HG02870 (cell line): ENCODE measurements at regions not wholly inside any gene's neighbourhood (a gene's known extent, or its start where the extent isn't known, plus 50 kb on each side); places are given as distances from the start of the nearest gene placed in this dataset.
"Not testable (repeated sequence)": the region's sequence is repeated elsewhere in the genome, so short reads cannot be mapped to it uniquely, and the experiment has no call there.

ENCODE experiments used
- ATAC-seq: cut with Tn5 transposase; IDR thresholded peaks from one replicate; pipeline ENCODE4 v1.9.1; 2021; ENCODE audit warnings: mild to moderate bottlenecking, moderate library complexity; ENCODE audit not compliant: unreplicated experiment

DNA sequence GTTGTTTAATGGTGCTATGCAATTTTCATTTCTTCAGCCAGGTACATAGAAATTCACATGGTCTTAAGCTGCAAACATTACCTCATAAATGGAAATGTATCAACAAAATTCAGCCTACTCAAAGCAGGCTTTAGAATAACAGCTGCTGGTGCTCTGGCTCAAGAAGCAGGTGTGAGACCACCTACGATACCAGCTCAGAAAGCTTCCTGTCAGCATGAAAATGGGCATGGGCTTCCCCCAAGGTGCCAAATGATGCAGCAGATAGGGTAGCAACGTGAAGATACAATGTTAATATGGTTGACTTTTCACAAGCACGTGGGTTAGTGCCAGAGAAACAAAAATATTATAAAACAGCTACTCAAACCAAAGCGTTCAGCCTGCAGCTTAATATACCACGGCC, 343.4 kb upstream of the PRICKLE1 start:
- no peak for ATAC-seq

DNA sequence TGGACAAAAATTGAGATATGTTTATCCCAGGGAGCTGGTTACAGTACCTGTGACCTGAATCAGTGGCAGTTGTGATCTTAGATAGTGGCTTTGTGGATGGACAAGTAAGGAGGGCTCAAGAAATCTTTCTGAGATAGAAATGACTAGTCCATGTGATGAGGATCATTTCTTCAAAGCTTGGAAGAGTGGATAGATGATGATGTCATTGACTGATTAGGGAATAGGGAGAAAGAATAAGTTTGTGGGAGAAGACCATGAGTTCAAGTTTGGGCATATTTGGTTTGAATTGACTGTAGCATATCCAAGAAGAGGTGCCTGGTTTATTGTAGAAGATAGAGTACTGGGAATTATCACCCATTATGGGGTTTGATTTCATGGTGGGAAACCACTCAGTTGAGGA, 336.7 kb upstream of the PRICKLE1 start:
- ATAC-seq = no peak

GRCh38 chr12:42924482-42924881, 334.9 kb upstream of the PRICKLE1 start:
- ATAC-seq = no peak

DNA sequence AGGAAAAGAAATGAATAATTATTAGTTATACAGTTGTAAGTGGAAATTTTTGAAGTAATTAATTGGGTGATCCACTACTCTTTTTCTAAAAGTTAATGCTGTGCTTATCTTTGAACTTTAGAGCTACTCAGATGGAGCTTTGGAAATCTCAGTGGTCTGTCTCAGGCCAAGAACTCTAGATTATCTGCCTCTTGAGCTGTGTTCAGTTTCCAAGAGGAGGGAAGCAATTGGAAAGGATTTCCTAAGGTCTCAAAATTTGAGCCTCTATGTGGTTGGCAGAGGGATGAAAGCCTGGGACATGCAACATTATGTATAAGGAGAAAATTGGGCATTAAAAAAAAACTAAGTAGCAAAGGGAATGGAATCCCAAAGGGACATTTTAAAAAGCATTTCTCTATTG, 334.0 kb upstream of the PRICKLE1 start:
- no peak for ATAC-seq

DNA sequence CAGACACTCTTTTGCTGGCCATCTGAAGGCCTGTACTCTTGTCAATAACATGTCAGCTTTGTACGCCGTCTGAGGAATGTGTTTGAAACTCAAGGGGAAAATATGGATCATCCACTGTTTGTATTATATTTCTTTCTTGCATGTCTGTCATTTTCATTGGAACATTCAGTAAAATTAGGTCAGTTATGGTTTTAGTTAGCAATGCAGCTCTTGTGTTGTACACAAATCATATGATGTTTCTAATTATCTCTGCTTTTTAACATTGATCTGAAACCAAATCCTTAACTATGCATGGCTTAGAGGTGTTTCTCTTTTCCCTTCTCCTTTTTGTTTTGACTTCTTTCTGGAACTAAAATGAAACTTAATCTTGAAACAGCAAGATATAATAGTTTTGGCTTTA, 333.6 kb upstream of the PRICKLE1 start:
- ATAC-seq = no peak

DNA sequence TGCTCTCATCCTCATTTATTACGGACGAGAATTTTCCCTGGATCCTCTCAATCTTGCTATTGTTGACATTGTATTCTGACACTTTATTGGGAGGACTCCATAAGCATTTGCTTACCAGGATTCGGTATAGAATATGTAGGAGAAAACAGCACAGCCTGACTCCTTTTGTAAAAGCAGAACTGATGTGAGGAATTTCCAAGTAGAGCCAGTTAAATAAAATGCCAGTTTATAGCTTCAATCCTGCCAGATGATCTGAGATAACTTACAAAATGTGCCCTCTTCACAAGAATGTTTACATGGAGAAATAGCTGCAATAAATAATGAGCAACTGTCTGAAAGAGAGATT, 332.9 kb upstream of the PRICKLE1 start:
- ATAC-seq = no peak

DNA sequence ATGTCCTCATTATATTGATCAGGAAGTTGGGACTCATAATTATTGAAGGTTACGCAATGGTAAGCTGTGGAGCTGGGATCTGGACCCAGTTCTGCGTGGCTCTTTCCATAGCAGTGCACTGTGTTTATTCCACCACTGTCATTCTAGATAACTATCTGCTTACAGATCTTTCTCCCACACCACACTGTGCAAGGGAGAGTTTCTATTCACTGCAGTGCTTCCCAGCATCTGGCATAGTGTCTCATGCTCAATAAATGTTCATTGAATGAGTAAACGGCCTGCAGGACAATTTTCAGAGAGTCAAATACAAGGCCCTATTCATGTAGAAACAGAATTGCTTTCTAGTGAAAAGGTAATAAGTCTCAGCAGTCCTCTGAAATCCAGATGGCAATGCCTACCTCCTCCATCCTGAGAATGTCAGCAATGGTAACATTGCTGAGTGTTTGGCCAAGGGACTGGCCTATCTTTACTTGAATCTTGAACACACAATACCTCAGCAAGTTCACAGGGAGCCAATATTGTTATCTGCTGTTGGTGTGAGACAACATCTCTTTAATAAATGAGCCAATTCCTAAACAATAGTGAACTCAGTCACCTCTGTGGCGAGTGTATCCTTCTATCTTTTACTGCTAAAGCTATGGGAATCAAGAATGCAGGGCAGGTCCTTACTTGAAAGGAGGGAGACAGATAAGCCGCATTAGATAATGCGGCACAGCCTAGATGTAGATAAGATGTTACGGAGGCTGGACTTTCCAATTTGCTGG, 332.4 kb upstream of the PRICKLE1 start:
- no peak for ATAC-seq

DNA sequence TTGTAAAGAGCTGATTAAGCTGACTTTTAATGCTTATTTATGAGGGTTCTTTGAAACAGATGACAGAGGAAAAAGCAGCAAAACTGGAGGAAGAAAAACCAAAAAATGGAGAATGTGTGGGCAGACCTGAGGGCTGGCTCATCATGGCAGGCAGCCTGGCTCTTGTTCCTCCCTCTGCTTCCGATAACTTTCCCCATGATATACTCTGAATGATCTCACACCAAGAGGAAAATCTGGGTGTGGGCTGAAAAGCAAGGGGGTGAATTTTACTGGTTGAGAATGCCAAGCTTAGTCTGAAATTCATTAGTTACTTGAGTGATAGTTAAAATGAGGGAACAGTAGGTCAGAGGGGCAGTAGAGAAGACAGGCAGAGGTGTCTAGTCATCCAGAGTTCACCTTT, 330.1 kb upstream of the PRICKLE1 start:
- no peak for ATAC-seq

DNA sequence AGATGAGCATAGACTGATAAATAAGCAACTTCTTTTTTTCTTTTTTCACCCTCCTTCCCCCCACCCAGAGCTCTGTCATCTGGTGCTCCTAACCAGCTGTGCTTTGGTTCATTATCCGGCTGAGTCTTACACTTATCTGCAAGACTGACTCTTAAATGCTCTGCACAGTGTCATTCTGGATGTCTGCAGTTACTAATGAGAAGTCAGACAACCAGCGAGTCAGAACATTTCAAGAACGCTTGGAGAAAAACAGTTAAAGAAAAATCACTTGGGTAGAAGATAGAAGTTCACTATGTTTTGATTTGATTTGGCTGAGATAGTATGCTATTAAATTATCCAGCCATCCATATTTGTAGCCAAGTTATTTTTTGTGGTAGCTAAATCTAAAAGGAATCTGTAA, 328.9 kb upstream of the PRICKLE1 start:
- ATAC-seq = no peak

DNA sequence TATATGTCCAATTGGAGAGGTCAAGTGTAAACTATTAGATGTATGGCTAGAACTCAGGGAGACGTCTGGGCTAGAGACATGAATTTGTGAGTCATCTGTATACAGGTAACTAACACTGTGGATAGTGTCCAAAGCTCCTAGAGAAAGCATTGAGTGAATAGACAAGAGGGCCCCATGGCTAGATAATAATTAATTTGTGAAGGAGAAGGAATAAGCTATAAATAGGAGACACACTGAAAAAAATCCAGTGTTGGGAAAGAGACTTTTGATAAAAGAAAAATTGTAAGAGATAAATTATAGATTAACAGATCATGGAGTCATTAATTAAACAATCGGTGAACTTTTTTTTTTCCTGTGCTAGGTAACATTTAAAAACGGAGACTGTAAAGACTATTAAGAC, 326.6 kb upstream of the PRICKLE1 start:
- ATAC-seq = no peak

GRCh38 chr12:42915426-42915825, 325.9 kb upstream of the PRICKLE1 start:
- no peak for ATAC-seq

- no peak for ATAC-seq
Observed at GRCh38 chr12:42912367-42912766, 322.8 kb upstream of the PRICKLE1 start.

DNA sequence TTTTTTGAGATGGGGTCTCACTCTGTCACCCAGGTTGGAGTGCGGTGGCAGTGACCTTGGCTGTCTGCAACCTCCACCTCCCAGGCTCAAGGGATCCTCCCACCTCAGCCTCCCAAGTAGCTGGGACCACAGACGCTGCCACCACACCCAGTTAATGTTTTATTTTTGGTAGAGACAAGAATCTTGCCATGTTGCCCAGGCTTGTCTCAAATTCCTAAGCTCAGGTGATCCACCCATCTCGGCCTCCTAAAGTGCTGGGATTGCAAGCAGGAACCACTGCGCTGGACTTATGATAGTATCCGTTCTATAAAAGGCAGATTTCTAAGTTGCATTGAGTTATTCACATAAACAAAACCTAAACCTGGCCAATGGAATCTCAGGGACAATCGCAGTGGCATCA, 321.1 kb upstream of the PRICKLE1 start:
- no peak for ATAC-seq

DNA sequence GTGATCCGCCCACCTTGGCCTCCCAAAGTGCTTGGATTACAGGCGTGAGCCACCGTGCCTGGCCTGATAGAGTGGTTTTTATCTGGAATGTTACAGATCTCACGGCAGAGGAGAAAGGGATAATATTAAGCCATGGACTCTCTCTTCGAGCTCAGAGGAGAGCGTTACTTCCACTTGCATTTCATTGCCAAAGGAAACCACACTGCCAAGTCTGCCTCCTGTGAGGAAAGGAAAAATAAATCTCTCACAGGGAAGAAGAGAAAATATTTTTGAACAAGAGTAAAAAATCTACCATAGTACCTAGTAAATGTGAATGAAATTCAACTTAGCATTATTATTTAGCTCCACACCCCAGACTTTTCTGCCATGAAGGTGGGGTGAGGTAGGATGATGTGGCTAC, 319.2 kb upstream of the PRICKLE1 start:
- no peak for ATAC-seq

GRCh38 chr12:42906801-42907200, 317.3 kb upstream of the PRICKLE1 start:
- not testable (repeated sequence) for ATAC-seq

DNA sequence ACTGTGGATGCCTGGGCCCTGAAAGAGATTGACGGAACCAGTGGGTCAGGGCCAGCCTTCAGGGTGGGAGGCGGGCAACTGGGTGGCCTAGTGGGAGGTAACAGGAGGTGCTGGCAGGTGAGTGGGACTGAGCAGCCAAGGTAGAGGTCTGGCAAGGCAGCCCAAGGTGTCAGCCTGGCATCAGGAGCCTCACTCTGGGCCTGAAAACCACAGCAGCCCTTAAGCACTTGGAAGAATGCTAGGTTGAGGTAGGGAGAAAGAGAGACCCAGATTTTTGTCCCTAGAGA, 315.8 kb upstream of the PRICKLE1 start:
- ATAC-seq = no peak

DNA sequence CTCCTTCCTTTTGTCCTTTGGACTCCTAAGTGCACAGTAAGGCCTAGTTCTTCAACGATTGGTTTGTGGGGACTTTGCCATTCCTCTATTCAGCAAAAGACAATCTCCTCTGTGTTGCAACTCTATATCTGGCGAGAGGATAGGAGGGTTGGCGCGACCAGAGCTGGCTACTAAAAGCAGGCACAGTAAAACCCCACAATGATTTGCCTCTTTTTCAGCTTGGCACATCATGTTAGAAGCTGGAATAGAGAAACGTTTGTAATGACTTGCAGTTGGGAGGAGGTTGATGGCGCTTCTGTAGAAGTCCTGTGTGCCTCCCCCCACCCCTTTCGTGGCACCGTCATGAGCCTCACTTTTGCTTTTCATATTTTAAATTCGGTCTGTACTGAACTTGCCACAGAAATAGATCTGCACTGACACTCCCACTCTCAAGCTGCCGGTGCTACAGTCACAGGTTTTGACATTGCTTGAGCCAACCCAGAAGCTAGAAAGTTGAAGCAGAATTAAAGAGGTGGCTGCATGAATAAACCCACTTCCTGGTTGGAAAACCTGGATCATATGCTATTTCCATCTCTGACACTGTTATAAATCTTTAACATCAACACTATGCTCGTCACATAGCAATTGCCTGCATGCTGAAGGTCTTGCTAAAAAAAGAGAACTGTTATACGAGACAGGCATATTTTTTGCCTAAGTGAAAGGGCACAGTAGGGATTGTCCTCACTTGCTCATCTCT, 315.3 kb upstream of the PRICKLE1 start:
- no peak for ATAC-seq

GRCh38 chr12:42903736-42904135, 314.2 kb upstream of the PRICKLE1 start:
- no peak for ATAC-seq

GRCh38 chr12:42902001-42902400, 312.5 kb upstream of the PRICKLE1 start:
- ATAC-seq = no peak

- ATAC-seq = no peak
Observed at GRCh38 chr12:42893803-42894202, 304.3 kb upstream of the PRICKLE1 start.

- no peak for ATAC-seq
Observed at GRCh38 chr12:42892702-42893551, 303.4 kb upstream of the PRICKLE1 start.

GRCh38 chr12:42887657-42888056, 298.1 kb upstream of the PRICKLE1 start:
- no peak for ATAC-seq
